Left ventricle myocardium superior (tissue), 1 donor: ENCODE measurements at regions not wholly inside any gene's neighbourhood (a gene's known extent, or its start where the extent isn't known, plus 50 kb on each side); places are given as distances from the start of the nearest gene placed in this dataset.
"Not testable (repeated sequence)": the region's sequence is repeated elsewhere in the genome, so short reads cannot be mapped to it uniquely, and the experiment has no call there.

Experiments used
- ATAC-seq: fragments of 200-7000 bp; cut with Tn5 transposase; one replicate; pipeline ENCODE4 v1.9.1; 2020; ENCODE audit warnings: mild to moderate bottlenecking, moderate library complexity
- DNase-seq: peaks from one replicate; pipeline ENCODE4 v3.0.0-alpha.2; 2020
- intact Hi-C: fragments of 100-400 bp; cut with micrococcal nuclease; formaldehyde crosslinking; loops from one replicate; pipeline ENCODE4 v1.11.0; 2022
- donor health status: DM: no; HTN: yes; CAD: no; lungs with severe emphysema.

GRCh38 chr15:35289024-35289617, 204.0 kb upstream of the NANOGP8 start:
- ATAC-seq (peak; percentile 68), DNase-seq (no peak)
- intact Hi-C loops: loop anchor here (5.0 kb wide), 1 partner anchor 153 kb away; no protein-coding TSS in a partner anchor

- DNase-seq (no peak), ATAC-seq (no peak)
- intact Hi-C loops: loop anchor here (5.0 kb wide), 1 partner anchor 154 kb away; no protein-coding TSS in a partner anchor
Measured at GRCh38 chr15:35288580-35288979, 203.5 kb upstream of the NANOGP8 start.

- DNase-seq (no peak), ATAC-seq (no peak)
- intact Hi-C loops: loop anchor here (5.0 kb wide), 1 partner anchor 156 kb away; no protein-coding TSS in a partner anchor
Measured at GRCh38 chr15:35286721-35287120, 201.6 kb upstream of the NANOGP8 start.

- intact Hi-C loops: no loop called here
- DNase-seq (no peak), ATAC-seq (no peak)
Measured at GRCh38 chr15:35282965-35283496, 197.9 kb upstream of the NANOGP8 start.

GRCh38 chr15:35281515-35281914, 196.4 kb upstream of the NANOGP8 start:
- intact Hi-C loops: no loop called here
- ATAC-seq (no peak), DNase-seq (no peak)

GRCh38 chr15:35279811-35280210, 194.7 kb upstream of the NANOGP8 start:
- intact Hi-C loops: no loop called here
- ATAC-seq (no peak), DNase-seq (no peak)

GRCh38 chr15:35271371-35272043, 186.4 kb upstream of the NANOGP8 start:
- DNase-seq (no peak), ATAC-seq (no peak)
- intact Hi-C loops: no loop called here

- intact Hi-C loops: no loop called here
- DNase-seq (no peak), ATAC-seq (no peak)
Measured at GRCh38 chr15:35260941-35261340, 175.8 kb upstream of the NANOGP8 start.

GRCh38 chr15:35260274-35260673, 175.2 kb upstream of the NANOGP8 start:
- intact Hi-C loops, ATAC-seq: not testable (repeated sequence)

GRCh38 chr15:35256551-35256950, 171.5 kb upstream of the NANOGP8 start:
- ATAC-seq (no peak), DNase-seq (no peak)
- intact Hi-C loops: no loop called here

More at GRCh38 chr15:35260274-35260673, 175.2 kb upstream of the NANOGP8 start:
- DNase-seq: not testable (repeated sequence)

GRCh38 chr15:35256141-35256540, 171.0 kb upstream of the NANOGP8 start:
- ATAC-seq (no peak), DNase-seq (no peak)
- intact Hi-C loops: no loop called here

GRCh38 chr15:35254908-35255307, 169.8 kb upstream of the NANOGP8 start:
- intact Hi-C loops, ATAC-seq, DNase-seq: not testable (repeated sequence)

- intact Hi-C loops: no loop called here
- DNase-seq: no peak
- ATAC-seq: no peak
Measured at GRCh38 chr15:35254062-35254461, 169.0 kb upstream of the NANOGP8 start.

GRCh38 chr15:35252351-35252865, 167.3 kb upstream of the NANOGP8 start:
- no peak for DNase-seq
- ATAC-seq: no peak
- intact Hi-C loops: no loop called here

GRCh38 chr15:35247150-35247549, 162.1 kb upstream of the NANOGP8 start:
- intact Hi-C loops: no loop called here
- no peak for DNase-seq
- ATAC-seq: no peak

GRCh38 chr15:35246451-35246850, 161.4 kb upstream of the NANOGP8 start:
- DNase-seq (no peak), ATAC-seq (no peak)
- intact Hi-C loops: no loop called here

GRCh38 chr15:35245681-35246080, 160.6 kb upstream of the NANOGP8 start:
- intact Hi-C loops, DNase-seq, ATAC-seq: not testable (repeated sequence)

GRCh38 chr15:35244227-35244626, 159.1 kb upstream of the NANOGP8 start:
- intact Hi-C loops: no loop called here
- no peak for ATAC-seq
- no peak for DNase-seq

- DNase-seq (no peak), ATAC-seq (no peak)
- intact Hi-C loops: no loop called here
Measured at GRCh38 chr15:35243758-35244157, 158.7 kb upstream of the NANOGP8 start.

GRCh38 chr15:35239693-35240092, 154.6 kb upstream of the NANOGP8 start:
- DNase-seq, intact Hi-C loops, ATAC-seq: not testable (repeated sequence)
